NT2/D1 (cell line): ENCODE measurements at regions not wholly inside any gene's neighbourhood (a gene's known extent, or its start where the extent isn't known, plus 50 kb on each side); places are given as distances from the start of the nearest gene placed in this dataset.

Experiments
- DNase-seq: peaks from one replicate; pipeline ENCODE4 v3.0.0-alpha.2; 2011; ENCODE audit warnings: low read depth, low spot score
- H3K27me3 ChIP-seq: 2 replicates; pipeline ENCODE4 v1.6.0; 2011; ENCODE audit warnings: mild to moderate bottlenecking; ENCODE audit not compliant: insufficient read length, insufficient read depth
- H3K36me3 ChIP-seq: 2 replicates; pipeline ENCODE4 v1.6.1; 2011; ENCODE audit warnings: mild to moderate bottlenecking, low read length, mixed read lengths; ENCODE audit not compliant: insufficient read depth, insufficient read length
- H3K4me1 ChIP-seq: 2 replicates; pipeline ENCODE4 v1.5.1; 2011; ENCODE audit not compliant: insufficient read depth, insufficient read length
- H3K4me3 ChIP-seq: 2 replicates; pipeline ENCODE4 v1.5.1; 2011; ENCODE audit warnings: low read depth; ENCODE audit not compliant: insufficient read length
- H3K9ac ChIP-seq: 2 replicates; pipeline ENCODE4 v1.6.0; 2011; ENCODE audit warnings: low read depth; ENCODE audit not compliant: insufficient read length
- H3K9me3 ChIP-seq: 2 replicates; pipeline ENCODE4 v1.5.1; 2011; ENCODE audit warnings: mild to moderate bottlenecking, low read length; ENCODE audit not compliant: insufficient read depth
- SUZ12 ChIP-seq: IDR thresholded peaks from 2 replicates; pipeline ENCODE4 v1.6.1; 2011; ENCODE audit not compliant: insufficient read length, insufficient read depth; ENCODE audit errors: extremely low read depth
- YY1 ChIP-seq: IDR thresholded peaks from 2 replicates; pipeline ENCODE4 v1.6.1; 2011; ENCODE audit not compliant: insufficient read length, insufficient read depth
- ZNF274 ChIP-seq: IDR thresholded peaks from 2 replicates; pipeline ENCODE4 v1.6.1; 2011; ENCODE audit warnings: mild to moderate bottlenecking, low read depth, low read length

DNA sequence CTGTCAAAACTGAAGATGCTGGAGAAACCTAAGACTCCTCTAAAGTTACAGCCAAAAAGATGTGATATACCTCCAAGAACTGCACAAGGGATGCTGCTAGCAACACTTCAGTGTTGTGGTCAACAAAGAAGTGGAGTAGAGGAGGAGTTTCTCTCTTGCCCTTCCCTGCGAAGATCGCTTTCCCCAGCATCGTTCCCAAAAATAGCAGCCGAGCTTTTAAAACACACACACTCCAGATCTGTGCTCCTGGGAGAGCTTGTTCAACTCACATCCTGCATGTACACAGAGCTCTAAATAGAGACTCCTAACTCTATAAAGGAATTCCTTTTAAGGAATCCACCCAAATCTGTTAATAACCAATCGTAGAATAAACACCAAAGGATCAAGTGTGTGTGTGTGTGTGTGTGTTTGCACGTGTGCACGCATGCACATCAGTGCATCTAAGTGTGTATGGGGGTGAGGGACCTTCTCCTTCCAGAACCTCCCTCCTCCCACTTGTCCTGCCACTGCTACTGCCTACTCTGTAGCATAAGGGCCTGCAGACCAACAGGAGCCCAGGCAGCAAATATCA, 58.5 kb downstream of the PSMG1 start:
- H3K9me3 ChIP-seq, result no peaks in the 10 kb centered on the region
- peaks cover 3% of the 10 kb centered on the region for H3K4me1 ChIP-seq
- no peak for DNase-seq
- no peaks in the 10 kb centered on the region for H3K27me3 ChIP-seq
- no peak for TF ChIP-seq SUZ12
- TF ChIP-seq YY1, result no peak
- TF ChIP-seq ZNF274, result no peak
- no peaks in the 10 kb centered on the region for H3K36me3 ChIP-seq
- no peak overlapping the region for H3K9ac ChIP-seq
- H3K4me3 ChIP-seq, result no peak overlapping the region

DNA sequence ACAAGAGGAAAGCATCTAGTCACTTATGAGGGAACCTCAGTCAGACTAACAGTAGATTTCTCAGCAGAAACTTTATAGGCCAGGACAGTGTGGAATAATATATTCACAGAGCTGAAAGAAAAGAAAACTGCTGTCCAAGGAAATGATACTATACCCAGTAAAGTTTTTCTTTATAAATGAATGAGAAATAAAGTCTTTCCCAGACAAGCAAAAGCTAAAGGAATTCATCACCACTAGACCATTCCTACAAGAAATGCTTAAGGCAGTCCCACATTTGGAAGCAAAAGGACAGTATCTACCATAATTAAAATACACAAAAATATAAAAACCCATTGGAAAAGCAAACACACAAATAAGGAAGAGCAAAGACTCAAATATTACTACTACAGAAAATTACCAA, 59.9 kb downstream of the PSMG1 start:
- Histone ChIP-seq H3K27me3 (no peaks in the 10 kb centered on the region), H3K36me3 (no peaks in the 10 kb centered on the region), H3K4me1 (peaks cover 3% of the 10 kb centered on the region), H3K9ac (no peak overlapping the region), H3K4me3 (no peak overlapping the region), H3K9me3 (no peaks in the 10 kb centered on the region)
- DNase-seq, result no peak
- TF ChIP-seq YY1 (no peak), ZNF274 (no peak), SUZ12 (no peak)

DNA sequence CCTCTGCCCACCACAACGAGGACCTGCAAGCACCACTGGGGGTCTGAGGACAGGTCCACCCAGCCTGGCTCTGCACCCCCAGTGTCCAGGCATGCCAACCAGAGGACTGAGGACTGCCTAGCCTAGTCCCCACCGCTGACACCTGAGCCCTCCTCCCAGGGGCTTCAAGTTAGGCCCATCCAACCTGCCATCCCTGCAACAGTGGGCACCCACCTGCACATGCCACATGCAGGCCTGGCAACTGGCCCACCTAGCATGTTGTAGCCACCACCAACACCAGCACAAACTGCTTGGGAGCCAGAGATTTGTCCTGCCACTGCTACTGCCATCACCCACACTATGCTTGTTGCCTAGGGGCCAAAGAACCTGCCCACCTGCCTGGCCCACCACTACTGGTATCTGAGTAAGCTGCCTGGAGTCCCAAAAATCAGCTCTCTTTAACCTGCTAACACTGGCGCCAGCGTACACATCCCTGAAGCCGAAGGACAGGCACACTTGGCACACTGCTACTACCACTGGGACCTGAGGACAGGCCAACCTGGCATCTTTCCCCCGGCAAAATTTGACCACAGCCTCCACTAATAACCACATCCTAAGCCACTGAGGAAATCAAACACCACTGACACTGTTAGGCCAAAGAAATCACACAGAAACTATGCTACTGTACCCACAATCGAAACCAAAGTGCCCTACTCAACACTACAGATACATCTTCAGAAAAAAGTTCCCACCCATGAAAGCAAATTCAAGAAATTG, 61.5 kb downstream of the PSMG1 start:
- no peak for DNase-seq
- Histone ChIP-seq H3K4me1 (peaks cover 3% of the 10 kb centered on the region), H3K9ac (no peak overlapping the region), H3K27me3 (no peaks in the 10 kb centered on the region), H3K36me3 (no peaks in the 10 kb centered on the region), H3K9me3 (no peaks in the 10 kb centered on the region), H3K4me3 (no peak overlapping the region)
- TF ChIP-seq ZNF274, result no peak
- TF ChIP-seq YY1, result no peak
- TF ChIP-seq SUZ12, result no peak

DNA sequence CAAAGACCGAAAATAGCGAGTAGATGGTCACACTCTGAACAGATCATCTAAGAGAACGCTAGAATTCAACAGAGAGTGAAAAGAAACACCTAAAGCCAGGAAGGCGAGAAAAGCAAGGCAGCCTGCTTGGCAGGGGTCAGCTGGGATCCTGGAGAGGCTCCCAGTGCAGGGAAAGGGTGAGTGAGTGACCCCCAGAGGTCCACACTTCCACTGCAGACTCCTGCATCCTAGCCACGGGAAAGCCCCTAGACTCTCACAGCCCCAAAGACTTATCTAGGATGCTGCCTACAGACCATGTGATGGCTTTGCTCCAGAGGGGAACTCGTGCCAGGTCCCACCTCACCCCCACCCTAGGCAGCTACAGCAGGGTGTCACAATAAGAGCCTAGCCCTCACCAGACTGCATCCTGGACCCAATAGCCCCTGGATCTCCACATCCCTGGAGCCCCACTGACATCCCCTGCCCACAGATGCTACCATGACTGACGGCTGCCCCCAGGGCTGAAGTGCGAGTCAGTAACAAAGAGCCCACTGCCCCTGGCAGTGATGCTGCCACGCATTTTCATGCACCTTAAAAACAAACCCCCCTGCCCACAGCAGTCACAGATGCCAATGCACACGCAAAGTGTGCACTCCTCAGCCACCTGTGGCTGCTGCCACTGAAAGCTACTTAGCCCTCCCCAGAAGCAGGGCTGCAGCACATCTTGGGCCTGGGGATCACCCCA, 62.2 kb downstream of the PSMG1 start:
- Histone ChIP-seq H3K9me3 (no peaks in the 10 kb centered on the region), H3K4me3 (no peak overlapping the region), H3K4me1 (peaks cover 3% of the 10 kb centered on the region), H3K27me3 (no peaks in the 10 kb centered on the region), H3K36me3 (no peaks in the 10 kb centered on the region), H3K9ac (no peak overlapping the region)
- TF ChIP-seq YY1 (no peak), SUZ12 (no peak), ZNF274 (no peak)
- DNase-seq, result no peak

DNA sequence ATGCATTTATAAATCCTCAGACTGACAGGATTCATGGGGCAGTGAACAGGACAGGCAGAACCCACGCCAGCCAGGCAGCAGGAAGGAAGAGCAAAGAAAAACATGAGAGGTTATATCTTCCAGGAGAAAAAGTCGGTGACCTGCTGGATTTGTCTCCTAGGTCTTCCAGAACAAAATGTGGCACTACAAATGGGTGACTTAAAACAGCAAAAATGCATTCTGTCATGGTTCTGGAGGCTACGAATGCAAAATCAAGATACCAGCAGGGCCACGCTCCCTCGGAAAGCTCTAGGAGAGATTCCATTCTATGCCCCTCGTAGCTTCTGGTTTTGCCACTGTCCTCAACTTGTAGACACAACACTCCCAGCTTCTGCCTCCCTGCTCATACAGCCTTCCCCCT, 63.4 kb downstream of the PSMG1 start:
- Histone ChIP-seq H3K4me1 (peaks cover 11% of the 10 kb centered on the region), H3K4me3 (no peak overlapping the region), H3K36me3 (no peaks in the 10 kb centered on the region), H3K27me3 (no peaks in the 10 kb centered on the region), H3K9ac (no peak overlapping the region), H3K9me3 (no peaks in the 10 kb centered on the region)
- TF ChIP-seq SUZ12, result no peak
- TF ChIP-seq YY1, result no peak
- no peak for TF ChIP-seq ZNF274
- DNase-seq, result no peak

- H3K36me3 ChIP-seq, result no peaks in the 10 kb centered on the region
- H3K4me3 ChIP-seq, result no peak overlapping the region
- no peaks in the 10 kb centered on the region for H3K9me3 ChIP-seq
- DNase-seq, result no peak
- TF ChIP-seq ZNF274 (no peak), YY1 (no peak), SUZ12 (no peak)
- peaks cover 12% of the 10 kb centered on the region for H3K4me1 ChIP-seq
- no peak overlapping the region for H3K9ac ChIP-seq
- no peaks in the 10 kb centered on the region for H3K27me3 ChIP-seq
These were observed 64.5 kb downstream of the PSMG1 start for GRCh38 chr21:39118604-39119215.

GRCh38 chr21:39118061-39118460, 65.2 kb downstream of the PSMG1 start:
- no peak overlapping the region for H3K9ac ChIP-seq
- no peaks in the 10 kb centered on the region for H3K36me3 ChIP-seq
- H3K9me3 ChIP-seq, result no peaks in the 10 kb centered on the region
- H3K4me3 ChIP-seq, result no peak overlapping the region
- TF ChIP-seq SUZ12, result no peak
- peaks cover 12% of the 10 kb centered on the region for H3K4me1 ChIP-seq
- no peak for DNase-seq
- H3K27me3 ChIP-seq, result no peaks in the 10 kb centered on the region
